ENCODE measurements at regions not wholly inside any gene's neighbourhood (a gene's known extent, or its start where the extent isn't known, plus 50 kb on each side); places are given as distances from the start of the nearest gene placed in this dataset.

DNA sequence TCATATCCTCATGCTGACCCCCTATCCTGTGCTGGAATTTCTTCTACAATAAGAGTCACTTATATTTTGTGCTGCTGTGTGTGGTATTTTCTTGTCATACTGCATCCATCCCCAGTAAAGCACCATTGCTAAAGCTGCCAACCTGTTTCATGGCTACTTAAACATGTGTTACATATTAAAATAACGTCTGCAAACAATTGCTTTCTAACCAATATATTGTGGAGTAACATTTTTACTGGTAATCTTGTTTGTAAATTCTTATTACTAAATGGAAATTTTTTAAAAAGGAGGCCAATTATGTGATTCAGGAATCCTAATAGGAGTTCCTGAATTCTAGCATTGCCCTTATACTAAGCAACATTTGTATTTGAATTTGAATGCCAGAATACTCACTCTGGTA is 160.3 kb upstream of the VEGFC start:
- TF ChIP-seq, protein P1, sequence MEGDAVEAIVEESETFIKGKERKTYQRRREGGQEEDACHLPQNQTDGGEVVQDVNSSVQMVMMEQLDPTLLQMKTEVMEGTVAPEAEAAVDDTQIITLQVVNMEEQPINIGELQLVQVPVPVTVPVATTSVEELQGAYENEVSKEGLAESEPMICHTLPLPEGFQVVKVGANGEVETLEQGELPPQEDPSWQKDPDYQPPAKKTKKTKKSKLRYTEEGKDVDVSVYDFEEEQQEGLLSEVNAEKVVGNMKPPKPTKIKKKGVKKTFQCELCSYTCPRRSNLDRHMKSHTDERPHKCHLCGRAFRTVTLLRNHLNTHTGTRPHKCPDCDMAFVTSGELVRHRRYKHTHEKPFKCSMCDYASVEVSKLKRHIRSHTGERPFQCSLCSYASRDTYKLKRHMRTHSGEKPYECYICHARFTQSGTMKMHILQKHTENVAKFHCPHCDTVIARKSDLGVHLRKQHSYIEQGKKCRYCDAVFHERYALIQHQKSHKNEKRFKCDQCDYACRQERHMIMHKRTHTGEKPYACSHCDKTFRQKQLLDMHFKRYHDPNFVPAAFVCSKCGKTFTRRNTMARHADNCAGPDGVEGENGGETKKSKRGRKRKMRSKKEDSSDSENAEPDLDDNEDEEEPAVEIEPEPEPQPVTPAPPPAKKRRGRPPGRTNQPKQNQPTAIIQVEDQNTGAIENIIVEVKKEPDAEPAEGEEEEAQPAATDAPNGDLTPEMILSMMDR (IDR thresholded peaks at IDR 0.05; ENCODE audit: low read depth, low read length, poor library complexity, severe bottlenecking): no peak
- TF ChIP-seq EZH2phosphoT487 (IDR thresholded peaks at IDR 0.05; ENCODE audit: borderline replicate concordance, low read length): no peak
